Activated naive CD4-positive, alpha-beta T cell treated with anti-CD3 and anti-CD28 coated beads, Interleukin-2, amount 50 U/mL, for 24 hours (primary cell): ENCODE measurements at regions not wholly inside any gene's neighbourhood (a gene's known extent, or its start where the extent isn't known, plus 50 kb on each side); places are given as distances from the start of the nearest gene placed in this dataset.

Source experiments
- H3K27ac Mint-ChIP-seq: one replicate; pipeline ENCODE4 v1.8.0; 2021; ENCODE audit warnings: mild to moderate bottlenecking, mixed read lengths
- H3K27me3 Mint-ChIP-seq: one replicate; pipeline ENCODE4 v1.8.0; 2021; ENCODE audit warnings: mixed read lengths
- H3K36me3 Mint-ChIP-seq: one replicate; pipeline ENCODE4 v1.8.0; 2021; ENCODE audit warnings: mixed read lengths
- H3K4me1 Mint-ChIP-seq: one replicate; pipeline ENCODE4 v1.8.0; 2021; ENCODE audit warnings: mixed read lengths
- H3K4me3 Mint-ChIP-seq: one replicate; pipeline ENCODE4 v1.8.0; 2021; ENCODE audit warnings: mild to moderate bottlenecking, mixed read lengths
- H3K9me3 Mint-ChIP-seq: one replicate; pipeline ENCODE4 v1.8.0; 2021; ENCODE audit warnings: mixed read lengths

DNA sequence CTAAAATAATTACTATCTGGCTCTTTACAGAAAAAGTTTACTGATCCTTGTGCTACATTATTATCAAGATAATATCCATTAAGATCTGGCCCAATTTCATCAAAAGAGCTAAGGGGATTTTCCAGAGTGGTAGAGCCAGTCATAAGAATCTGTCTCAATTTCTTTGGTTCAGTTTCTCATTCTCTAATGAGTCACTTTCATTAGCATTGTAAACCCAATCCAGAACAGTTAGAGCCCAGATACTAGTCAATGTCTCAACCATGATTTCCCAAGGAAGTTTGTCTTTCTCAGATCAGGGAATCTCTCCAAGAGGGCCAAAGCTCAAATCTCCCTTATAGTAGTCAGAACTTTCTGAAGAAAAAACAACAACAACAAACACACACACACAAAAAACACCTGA lies 131.1 kb upstream of the PPP2R3A start:
- Mint-ChIP-seq H3K27ac (no peak overlapping the region), H3K4me3 (no peak overlapping the region), H3K36me3 (no peaks in the 10 kb centered on the region), H3K4me1 (no peaks in the 10 kb centered on the region), H3K27me3 (peaks cover 2% of the 10 kb centered on the region), H3K9me3 (no peaks in the 10 kb centered on the region)

DNA sequence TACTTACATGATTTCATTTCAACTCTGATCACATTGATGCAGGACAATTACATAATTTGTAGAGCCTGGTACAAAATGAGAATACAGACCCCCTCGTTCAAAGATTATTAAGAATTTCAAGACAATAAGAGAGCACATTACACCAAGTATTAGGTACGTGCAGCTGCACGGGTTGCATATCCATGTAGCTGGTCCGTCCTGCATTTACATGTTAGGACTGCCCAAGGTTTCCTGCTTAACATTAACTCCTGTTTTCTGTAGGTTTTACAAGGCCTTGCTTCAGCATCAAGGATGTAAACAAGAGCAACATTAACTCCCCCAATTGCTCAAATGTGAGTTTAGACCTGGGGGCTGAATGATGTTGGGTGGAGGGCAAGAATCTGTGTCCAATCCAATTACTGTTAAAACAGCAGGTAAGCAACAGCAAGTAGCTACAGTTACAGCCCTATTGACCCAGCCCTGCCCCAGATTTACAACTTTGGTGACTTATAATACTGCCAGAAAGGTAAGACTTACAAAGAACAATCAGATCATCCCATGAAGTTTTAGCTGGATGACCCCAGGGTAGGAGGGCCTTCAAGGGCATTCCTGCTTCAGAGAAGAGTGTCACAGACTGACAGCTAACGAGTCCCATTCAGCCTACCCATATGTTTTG lies 127.4 kb upstream of the PPP2R3A start:
- H3K4me1 Mint-ChIP-seq: no peaks in the 10 kb centered on the region
- H3K4me3 Mint-ChIP-seq: no peak overlapping the region
- no peaks in the 10 kb centered on the region for H3K9me3 Mint-ChIP-seq
- H3K27ac Mint-ChIP-seq: no peak overlapping the region
- peaks cover 6% of the 10 kb centered on the region for H3K27me3 Mint-ChIP-seq
- no peaks in the 10 kb centered on the region for H3K36me3 Mint-ChIP-seq

DNA sequence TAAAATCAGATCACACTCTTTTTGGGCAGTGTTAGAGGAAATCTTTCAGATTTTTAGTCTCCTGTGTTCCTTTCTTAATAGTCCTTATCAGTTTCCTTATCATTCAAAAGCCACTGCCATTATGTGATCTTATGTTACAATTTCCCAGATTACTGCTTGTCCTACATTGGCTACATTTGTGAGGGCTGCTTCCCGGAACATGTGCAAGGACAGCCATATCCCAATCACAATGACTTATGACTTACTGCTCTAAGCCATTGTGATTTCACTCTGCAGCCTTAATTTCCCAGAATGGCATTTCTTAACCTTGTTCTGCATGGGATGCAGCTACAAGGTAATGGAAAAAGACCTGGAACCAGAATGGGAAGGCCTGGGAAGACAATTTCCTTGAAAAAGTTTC lies 125.1 kb upstream of the PPP2R3A start:
- no peak overlapping the region for H3K4me3 Mint-ChIP-seq
- H3K27ac Mint-ChIP-seq: no peak overlapping the region
- H3K27me3 Mint-ChIP-seq: peaks cover 4% of the 10 kb centered on the region
- no peaks in the 10 kb centered on the region for H3K36me3 Mint-ChIP-seq
- H3K4me1 Mint-ChIP-seq: no peaks in the 10 kb centered on the region
- H3K9me3 Mint-ChIP-seq: peaks cover 2% of the 10 kb centered on the region

DNA sequence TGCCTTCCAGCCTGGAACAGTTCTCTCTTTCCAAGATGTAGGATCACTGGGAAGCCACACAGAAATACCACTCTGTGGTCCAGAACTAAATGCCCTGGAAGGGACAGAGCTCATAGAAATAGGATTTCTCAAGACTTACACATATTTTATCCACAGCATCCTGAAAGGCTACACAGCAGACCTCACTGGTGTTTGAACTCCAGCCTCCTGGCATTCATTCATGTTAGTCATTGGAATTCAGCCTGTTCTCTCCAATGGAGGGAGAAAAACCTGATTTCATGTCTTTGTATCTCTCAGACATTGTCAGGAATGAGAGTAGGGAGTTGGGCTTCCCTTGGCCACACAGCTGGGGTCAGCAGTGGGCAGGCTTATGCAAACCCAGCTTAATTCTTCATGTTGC lies 121.1 kb upstream of the PPP2R3A start:
- Mint-ChIP-seq H3K27me3 (peaks cover 4% of the 10 kb centered on the region), H3K9me3 (peaks cover 6% of the 10 kb centered on the region), H3K36me3 (no peaks in the 10 kb centered on the region), H3K4me1 (no peaks in the 10 kb centered on the region), H3K4me3 (no peak overlapping the region), H3K27ac (no peak overlapping the region)

DNA sequence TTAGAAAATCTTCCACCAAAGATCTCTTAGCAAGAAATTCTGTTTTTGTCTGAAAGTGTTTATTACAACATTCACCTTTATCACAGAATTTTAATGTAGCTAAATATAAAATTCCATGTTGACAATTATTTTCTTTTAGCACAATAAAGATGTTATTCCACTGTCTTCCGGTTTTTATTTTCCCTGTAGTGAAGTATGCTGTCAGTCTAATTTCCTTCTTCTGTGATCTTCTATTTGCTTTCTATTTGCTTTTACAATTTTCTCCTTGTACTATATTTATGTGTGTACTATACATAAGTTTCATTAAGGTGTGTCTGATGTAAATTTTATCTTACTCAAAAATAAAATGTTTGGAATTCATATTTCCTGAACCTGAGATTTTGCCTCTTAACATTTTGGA lies 117.5 kb upstream of the PPP2R3A start:
- no peaks in the 10 kb centered on the region for H3K36me3 Mint-ChIP-seq

DNA sequence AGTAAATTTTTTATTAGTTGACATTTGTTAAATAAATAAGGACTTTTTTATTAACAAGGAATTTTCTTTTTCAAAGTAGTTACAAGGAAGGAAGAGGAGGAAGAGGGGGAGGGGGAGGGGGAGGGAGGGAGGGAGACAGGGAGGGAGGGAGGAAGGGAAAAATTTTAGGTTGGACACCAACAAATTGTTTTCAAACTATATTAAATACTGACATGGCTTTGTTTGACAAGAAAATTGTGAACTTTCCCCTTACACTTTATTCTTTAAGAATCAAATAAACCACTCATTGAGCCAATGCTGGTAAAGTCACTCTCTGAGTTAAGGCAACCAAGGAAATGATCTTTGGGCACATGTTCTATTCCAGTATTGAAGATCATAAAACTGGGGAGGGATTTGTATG lies 115.7 kb upstream of the PPP2R3A start:
- Mint-ChIP-seq H3K9me3 (peaks cover 10% of the 10 kb centered on the region), H3K27me3 (peaks cover 5% of the 10 kb centered on the region), H3K4me1 (no peaks in the 10 kb centered on the region), H3K27ac (no peak overlapping the region), H3K4me3 (no peak overlapping the region), H3K36me3 (no peaks in the 10 kb centered on the region)

More for the DNA sequence above, 117.5 kb upstream of the PPP2R3A start:
- no peak overlapping the region for H3K27ac Mint-ChIP-seq
- no peak overlapping the region for H3K4me3 Mint-ChIP-seq
- H3K27me3 Mint-ChIP-seq: peaks cover 3% of the 10 kb centered on the region
- peaks cover 6% of the 10 kb centered on the region for H3K9me3 Mint-ChIP-seq
- H3K4me1 Mint-ChIP-seq: no peaks in the 10 kb centered on the region

DNA sequence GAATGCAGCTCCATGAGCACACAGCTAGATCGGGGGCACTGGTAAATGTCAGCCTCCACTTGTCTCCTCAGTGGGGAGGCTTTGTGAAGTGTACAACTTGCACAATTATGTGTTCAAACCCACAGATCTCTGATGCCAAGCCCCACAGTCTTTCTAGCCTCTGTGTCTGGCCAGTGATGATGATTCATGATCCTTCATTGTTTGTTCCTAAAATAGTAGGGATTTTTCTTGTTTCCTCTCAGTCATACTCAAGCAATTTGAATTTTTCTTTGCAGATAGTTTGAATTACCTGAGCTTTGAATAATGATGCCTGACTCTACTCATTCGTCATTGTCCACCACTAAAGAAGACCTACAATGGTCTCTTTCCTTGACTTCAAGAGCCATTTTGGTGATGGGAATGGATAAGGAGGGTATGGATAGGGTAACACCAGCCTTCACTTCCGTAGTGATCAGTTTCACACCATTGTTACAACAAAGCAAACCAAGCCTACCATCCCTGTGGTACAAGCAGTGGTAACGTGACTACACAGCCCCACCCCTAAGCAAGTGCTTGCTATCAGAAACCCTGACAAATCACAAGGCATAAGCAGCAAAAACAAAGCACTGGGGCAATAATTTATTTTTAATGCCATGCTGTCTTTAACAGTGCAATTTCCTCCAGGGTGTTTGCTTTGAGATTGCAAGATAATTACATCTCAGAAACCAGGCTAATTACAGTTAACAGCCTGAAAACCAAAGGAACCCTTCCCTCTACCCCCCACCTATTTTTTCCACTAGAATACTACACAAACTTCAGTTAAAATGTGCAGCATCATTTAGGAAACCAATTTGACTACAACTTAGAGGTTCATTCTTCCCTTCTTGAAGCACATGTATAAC lies 114.1 kb upstream of the PPP2R3A start:
- Mint-ChIP-seq H3K4me1 (no peaks in the 10 kb centered on the region), H3K4me3 (no peak overlapping the region), H3K36me3 (no peaks in the 10 kb centered on the region), H3K9me3 (peaks cover 7% of the 10 kb centered on the region), H3K27me3 (peaks cover 5% of the 10 kb centered on the region), H3K27ac (no peak overlapping the region)

DNA sequence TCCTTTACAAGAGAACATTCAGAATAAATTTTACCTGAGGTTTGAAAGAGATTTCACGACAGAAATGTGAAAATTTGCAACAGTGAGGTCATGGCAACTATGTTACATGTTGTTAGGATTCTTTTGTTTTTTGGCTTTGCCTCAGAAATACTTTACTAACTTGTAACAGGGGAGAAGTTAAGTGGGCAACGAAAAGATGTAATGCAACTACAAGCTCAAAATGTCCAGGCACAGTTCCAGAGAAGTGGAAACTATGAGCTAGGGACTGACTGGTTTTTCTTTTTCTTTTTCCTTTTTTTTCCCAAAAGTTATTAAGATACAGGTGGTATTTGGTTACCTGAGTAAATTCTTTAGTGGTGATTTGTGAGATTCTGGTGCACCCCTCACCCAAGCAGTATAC lies 111.5 kb upstream of the PPP2R3A start:
- Mint-ChIP-seq H3K27me3 (peaks cover 5% of the 10 kb centered on the region), H3K27ac (no peak overlapping the region), H3K36me3 (no peaks in the 10 kb centered on the region)

DNA sequence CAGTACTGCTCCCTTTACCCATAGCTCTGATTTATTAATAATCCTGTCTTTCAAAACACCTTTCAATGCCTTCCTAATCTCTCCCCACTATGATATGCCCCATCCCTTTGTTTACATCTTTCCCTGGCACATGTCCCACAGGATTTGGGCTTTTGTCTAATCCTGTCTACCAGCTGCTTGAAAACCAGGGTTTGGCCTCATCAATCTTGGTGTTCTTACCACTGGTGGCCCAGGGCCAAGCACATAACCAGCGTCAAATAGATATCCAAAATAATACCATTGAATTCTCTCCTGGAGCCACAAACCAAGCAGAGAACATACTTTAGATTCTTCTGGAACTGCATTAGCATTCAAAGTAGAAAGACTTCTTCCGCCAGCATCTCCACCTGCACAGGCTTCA lies 104.8 kb upstream of the PPP2R3A start:
- no peak overlapping the region for H3K27ac Mint-ChIP-seq
- no peaks in the 10 kb centered on the region for H3K36me3 Mint-ChIP-seq
- H3K9me3 Mint-ChIP-seq: no peaks in the 10 kb centered on the region
- no peaks in the 10 kb centered on the region for H3K4me1 Mint-ChIP-seq
- no peak overlapping the region for H3K4me3 Mint-ChIP-seq
- H3K27me3 Mint-ChIP-seq: peaks cover 2% of the 10 kb centered on the region

More for the DNA sequence above, 111.5 kb upstream of the PPP2R3A start:
- H3K9me3 Mint-ChIP-seq: peaks cover 7% of the 10 kb centered on the region
- H3K4me1 Mint-ChIP-seq: no peaks in the 10 kb centered on the region
- H3K4me3 Mint-ChIP-seq: no peak overlapping the region

DNA sequence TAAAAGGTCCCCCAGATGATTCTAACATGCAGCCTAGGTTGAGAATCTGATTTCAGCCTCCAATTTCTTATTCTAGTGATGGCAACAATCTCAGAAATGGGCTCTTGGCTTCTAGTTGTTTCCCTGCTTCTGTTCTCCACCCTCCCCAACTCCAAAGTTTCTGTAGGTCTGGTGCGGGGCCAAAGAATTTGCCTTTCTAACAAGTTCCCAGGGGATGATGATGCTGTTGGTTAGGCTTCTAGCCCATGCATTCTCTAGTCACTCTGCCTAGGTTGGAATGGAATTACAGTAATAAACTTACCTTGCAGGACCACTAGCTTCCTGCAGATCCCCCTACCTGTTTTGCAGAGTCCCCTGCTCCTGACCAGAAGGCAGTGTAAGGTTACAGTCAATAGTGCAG lies 103.2 kb upstream of the PPP2R3A start:
- H3K4me1 Mint-ChIP-seq: no peaks in the 10 kb centered on the region
- no peaks in the 10 kb centered on the region for H3K9me3 Mint-ChIP-seq
- H3K27ac Mint-ChIP-seq: no peak overlapping the region
- no peaks in the 10 kb centered on the region for H3K36me3 Mint-ChIP-seq
- H3K27me3 Mint-ChIP-seq: peaks cover 2% of the 10 kb centered on the region
- H3K4me3 Mint-ChIP-seq: no peak overlapping the region

DNA sequence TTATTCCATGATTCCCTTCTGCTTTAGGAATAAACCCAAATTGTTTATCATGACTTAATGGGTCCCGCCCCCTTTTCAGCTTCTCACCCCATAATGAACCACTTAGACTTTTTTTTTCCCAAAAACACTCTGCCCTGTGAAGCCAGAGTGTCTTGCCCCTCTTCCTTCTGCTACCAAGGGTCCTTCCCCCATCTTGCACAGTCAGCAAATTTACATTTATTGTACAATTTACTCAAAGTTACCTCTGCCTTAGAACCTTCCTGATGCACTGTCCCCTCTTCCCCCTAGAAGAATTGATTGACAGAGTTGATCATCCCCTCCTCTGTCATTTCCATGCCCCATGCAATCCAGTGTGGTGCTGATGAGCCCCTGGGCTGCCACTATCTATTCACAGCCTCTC lies 101.5 kb upstream of the PPP2R3A start:
- Mint-ChIP-seq H3K27ac (no peak overlapping the region), H3K4me3 (no peak overlapping the region), H3K9me3 (no peaks in the 10 kb centered on the region), H3K27me3 (peaks cover 2% of the 10 kb centered on the region), H3K4me1 (no peaks in the 10 kb centered on the region), H3K36me3 (no peaks in the 10 kb centered on the region)

DNA sequence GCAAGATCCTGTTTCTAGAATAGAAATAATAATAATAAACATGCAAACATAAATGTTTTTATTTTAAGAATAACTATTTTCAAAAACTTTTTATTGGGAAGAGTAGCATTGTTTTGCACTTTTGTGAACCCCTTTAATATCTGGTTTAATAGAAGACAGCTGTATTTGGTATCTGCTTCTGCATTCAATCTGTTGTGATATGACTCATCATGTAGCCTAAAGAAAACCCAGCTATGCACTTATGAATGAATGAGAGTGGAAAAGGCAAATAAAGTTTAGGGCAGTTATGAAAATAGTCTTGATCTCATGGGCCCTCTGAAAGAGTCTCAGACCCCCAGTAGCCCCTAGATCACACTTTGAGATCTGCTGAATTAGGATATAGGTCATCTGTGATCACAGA lies 100.4 kb upstream of the PPP2R3A start:
- Mint-ChIP-seq H3K4me3 (no peak overlapping the region), H3K4me1 (no peaks in the 10 kb centered on the region), H3K36me3 (no peaks in the 10 kb centered on the region), H3K27me3 (peaks cover 2% of the 10 kb centered on the region), H3K27ac (no peak overlapping the region), H3K9me3 (no peaks in the 10 kb centered on the region)

DNA sequence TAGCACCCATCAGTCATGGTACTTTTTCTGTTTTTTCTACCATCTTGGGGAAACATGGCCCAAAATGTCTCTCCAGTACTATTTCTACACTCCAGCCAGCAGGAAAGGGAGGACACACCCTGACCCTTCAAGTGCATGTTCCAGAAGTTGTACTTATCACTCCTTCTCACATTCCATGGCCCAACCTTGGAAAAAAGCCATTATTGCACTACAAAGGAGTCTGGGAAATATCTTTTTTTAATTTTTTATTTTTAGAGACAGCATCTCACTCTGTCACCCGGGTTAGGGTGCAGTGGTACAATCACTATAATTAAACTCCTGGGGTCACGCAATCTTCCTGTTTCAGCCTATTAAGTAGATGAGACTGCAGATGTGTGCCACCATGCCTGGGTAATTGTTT lies 100.0 kb upstream of the PPP2R3A start:
- no peaks in the 10 kb centered on the region for H3K9me3 Mint-ChIP-seq
- peaks cover 2% of the 10 kb centered on the region for H3K27me3 Mint-ChIP-seq
- no peaks in the 10 kb centered on the region for H3K36me3 Mint-ChIP-seq
- no peaks in the 10 kb centered on the region for H3K4me1 Mint-ChIP-seq
- no peak overlapping the region for H3K4me3 Mint-ChIP-seq
- no peak overlapping the region for H3K27ac Mint-ChIP-seq

DNA sequence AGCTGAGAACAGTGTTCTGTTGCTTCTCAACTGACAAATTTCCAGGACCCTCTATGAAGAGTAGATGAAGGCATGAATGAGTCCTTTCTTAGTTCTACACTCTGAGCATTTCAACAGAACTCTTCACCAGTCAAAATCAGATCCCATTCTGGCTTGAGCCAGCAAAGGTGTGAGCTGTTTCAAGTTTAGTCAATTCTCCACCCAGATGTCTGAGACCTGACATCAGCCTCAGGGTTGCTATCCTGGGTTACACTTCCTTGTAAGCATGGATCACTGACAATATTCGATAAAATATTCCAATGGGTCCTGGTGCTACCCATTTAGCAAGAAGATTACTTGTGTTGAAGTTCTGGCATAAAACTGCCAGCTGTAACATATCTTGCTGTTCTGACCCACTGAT lies 97.6 kb upstream of the PPP2R3A start:
- no peaks in the 10 kb centered on the region for H3K9me3 Mint-ChIP-seq
- no peak overlapping the region for H3K4me3 Mint-ChIP-seq
- no peaks in the 10 kb centered on the region for H3K27me3 Mint-ChIP-seq
- H3K27ac Mint-ChIP-seq: no peak overlapping the region
- no peaks in the 10 kb centered on the region for H3K36me3 Mint-ChIP-seq
- H3K4me1 Mint-ChIP-seq: no peaks in the 10 kb centered on the region

DNA sequence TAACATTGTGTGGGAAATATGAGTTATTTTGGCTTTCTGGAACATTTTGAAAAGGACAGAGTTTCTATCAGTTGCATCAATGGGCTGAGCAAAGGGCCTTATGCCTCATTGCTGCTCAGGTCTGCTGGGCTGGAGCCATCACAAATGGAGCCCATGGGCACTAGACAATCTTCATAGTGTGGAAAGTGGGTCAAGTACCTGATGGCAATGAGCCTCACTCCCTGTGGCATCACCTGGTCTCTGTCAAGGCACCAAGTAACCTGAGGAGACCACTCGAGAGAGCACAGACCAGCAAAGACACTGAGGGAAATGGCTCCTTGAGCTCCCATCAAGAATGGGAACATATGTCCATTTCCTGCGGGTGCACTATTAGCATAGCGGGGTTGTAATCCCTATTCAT lies 96.7 kb upstream of the PPP2R3A start:
- Mint-ChIP-seq H3K27ac (no peak overlapping the region), H3K4me3 (no peak overlapping the region), H3K9me3 (peaks cover 6% of the 10 kb centered on the region), H3K36me3 (peaks cover 5% of the 10 kb centered on the region), H3K4me1 (no peaks in the 10 kb centered on the region), H3K27me3 (peaks cover 7% of the 10 kb centered on the region)

DNA sequence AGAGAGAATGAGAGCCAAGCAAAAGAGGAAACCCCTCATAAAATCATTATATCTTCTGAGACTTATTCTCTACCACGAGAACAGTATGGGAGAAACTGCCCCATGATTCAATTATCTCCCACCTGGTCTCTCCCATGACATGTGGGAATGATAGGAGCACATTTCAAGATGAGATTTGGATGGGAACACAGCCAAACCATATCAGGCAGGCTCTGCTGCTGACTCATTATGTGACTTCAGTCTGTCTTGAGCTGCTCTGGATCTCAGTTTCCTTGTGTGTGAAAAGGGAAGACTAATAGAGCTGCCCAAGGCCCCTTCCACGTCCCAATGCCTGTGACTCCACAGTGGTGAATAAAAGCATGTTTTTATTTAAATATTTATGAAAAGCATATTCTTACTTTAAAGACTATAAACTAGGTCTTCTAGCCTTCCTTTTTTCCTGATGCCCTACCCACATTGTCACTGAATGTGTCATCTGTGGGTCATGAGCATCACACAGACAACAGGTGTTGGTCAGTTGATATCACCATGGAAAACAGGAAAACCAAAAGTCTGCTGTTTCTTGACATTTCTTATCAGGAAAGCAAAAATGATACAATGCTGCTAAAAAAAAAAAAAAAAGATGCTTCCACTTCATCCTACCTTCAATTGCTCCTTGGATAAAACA lies 96.0 kb upstream of the PPP2R3A start:
- H3K27me3 Mint-ChIP-seq: peaks cover 8% of the 10 kb centered on the region
- no peaks in the 10 kb centered on the region for H3K4me1 Mint-ChIP-seq
- H3K4me3 Mint-ChIP-seq: no peak overlapping the region
- H3K36me3 Mint-ChIP-seq: peaks cover 5% of the 10 kb centered on the region
- H3K9me3 Mint-ChIP-seq: peaks cover 9% of the 10 kb centered on the region
- H3K27ac Mint-ChIP-seq: no peak overlapping the region
